Fibroblast of pulmonary artery (primary cell): ENCODE measurements at regions not wholly inside any gene's neighbourhood (a gene's known extent, or its start where the extent isn't known, plus 50 kb on each side); places are given as distances from the start of the nearest gene placed in this dataset.

Experiments
- DNase-seq: peaks from one replicate; pipeline ENCODE4 v3.0.0-alpha.2; 2010; ENCODE audit warnings: low read depth
- H3K4me3 ChIP-seq: replicated peaks from 2 replicates; pipeline ENCODE4 v1.5.1; 2011; ENCODE audit warnings: low read depth, mild to moderate bottlenecking, control low read depth, low read length, moderate library complexity
- TF ChIP-seq, protein P1 (sequence below): IDR thresholded peaks from 2 replicates; pipeline ENCODE4 v1.5.1; 2011; ENCODE audit warnings: mild to moderate bottlenecking, control low read depth, low read length, inconsistent platforms; ENCODE audit errors: missing control alignments

DNA sequence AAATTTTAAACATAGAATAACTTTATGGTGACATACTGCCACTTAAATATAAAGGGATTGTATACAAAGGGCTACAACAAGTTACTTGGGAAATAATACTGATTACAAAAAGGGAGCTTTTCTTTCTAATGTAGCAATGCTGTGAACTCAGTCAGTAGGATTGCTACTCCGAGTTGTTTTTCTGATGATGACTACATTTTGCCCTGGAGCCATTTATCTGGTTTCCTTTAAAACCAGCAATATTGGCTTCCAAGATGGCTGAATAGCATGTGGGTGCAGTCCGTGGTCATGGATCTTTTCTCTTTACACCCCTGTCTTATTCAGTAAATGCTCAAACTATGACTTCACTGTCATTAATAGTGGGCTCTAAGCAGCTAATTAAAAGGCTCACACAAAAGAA lies 92.6 kb upstream of the NEK7 start:
- H3K4me3 ChIP-seq: no peak overlapping the region
- TF ChIP-seq, protein P1, sequence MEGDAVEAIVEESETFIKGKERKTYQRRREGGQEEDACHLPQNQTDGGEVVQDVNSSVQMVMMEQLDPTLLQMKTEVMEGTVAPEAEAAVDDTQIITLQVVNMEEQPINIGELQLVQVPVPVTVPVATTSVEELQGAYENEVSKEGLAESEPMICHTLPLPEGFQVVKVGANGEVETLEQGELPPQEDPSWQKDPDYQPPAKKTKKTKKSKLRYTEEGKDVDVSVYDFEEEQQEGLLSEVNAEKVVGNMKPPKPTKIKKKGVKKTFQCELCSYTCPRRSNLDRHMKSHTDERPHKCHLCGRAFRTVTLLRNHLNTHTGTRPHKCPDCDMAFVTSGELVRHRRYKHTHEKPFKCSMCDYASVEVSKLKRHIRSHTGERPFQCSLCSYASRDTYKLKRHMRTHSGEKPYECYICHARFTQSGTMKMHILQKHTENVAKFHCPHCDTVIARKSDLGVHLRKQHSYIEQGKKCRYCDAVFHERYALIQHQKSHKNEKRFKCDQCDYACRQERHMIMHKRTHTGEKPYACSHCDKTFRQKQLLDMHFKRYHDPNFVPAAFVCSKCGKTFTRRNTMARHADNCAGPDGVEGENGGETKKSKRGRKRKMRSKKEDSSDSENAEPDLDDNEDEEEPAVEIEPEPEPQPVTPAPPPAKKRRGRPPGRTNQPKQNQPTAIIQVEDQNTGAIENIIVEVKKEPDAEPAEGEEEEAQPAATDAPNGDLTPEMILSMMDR: no peak

DNA sequence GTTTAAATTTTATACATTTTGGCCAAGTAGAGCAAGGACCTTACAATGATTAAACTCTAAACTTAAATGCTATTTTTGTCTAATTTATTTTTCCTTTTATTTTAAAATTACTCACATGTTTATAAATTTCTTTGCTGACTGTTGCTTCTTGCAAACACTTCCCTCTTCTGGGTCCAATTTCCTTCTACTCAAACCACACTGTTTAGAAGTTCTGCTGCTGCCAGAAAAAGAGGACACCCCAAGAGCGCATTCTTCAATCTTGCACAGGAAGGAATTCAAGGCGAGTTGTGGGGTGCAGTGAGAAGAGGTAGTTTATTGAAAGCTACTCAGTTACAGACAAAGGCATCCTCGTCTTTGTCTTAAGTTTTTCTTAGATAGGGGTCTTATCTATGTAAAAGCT lies 88.5 kb upstream of the NEK7 start:
- H3K4me3 ChIP-seq: no peak overlapping the region
- TF ChIP-seq, protein P1: no peak
- DNase-seq: no peak

More for the DNA sequence above, 92.6 kb upstream of the NEK7 start:
- no peak for DNase-seq

DNA sequence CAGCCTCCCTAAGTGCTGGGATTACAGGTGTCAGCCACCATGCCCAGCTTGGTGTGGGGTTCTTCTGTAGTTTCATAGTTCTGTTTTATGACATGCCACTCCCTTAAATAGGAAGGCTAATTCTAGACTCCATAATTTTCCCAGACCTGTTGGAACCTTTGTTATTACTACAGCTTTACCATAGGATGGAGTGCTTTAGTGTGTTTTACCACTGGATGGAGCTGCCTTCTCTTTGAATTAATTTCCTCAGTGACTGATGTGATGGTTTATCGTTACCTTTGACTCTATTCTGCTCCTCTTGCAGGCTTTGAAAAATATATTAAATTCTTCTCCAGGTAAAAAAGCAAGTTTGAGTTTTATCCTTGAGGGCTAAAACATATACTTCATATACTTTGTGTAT lies 84.6 kb upstream of the NEK7 start:
- no peak overlapping the region for H3K4me3 ChIP-seq
- peak; percentile 42 for DNase-seq
- TF ChIP-seq, protein P1: peak; percentile 47

DNA sequence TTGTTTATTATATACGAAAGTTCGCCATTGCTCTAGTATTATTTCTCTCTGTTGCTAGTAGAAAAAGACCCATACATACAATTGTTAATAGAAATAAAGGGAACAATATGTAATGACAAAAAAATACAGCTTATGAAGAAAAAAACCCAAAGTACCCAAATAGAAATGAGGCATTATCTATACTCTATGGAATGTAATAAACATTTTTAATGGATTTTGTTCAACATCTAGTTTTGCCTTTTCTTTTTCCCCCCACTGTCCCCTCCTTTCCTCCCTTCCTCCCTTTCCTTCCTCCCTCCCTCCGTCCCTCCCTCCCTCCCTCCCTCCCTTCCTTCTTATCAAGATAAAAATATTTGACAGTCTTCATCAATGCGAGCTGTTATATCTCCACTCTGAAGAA lies 81.5 kb upstream of the NEK7 start:
- H3K4me3 ChIP-seq: no peak overlapping the region
- TF ChIP-seq, protein P1: no peak
- no peak for DNase-seq

DNA sequence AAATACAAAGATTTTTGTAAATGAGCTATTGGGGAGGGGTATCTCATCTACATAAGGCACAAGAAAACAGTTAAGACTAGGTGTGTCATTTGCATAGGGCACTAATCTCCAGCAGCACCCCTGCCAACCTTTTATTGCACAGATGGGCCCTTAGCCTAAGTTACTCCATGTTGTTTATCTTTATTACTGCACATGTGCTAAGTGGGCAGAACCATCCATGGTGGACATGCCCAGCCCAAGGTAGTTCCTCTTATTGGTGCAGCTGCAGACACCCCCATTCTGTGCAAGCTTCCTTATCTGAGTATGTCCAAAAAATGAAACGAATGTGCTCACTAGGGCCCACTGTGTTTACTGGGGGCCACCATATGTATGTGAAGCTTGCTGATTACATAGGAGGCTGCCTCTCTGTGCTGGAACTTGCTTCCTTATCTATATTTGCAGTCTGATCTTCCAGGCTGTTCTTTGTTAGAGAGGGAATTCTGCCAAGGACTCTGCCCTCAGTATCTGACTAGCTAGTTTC lies 77.3 kb upstream of the NEK7 start:
- TF ChIP-seq, protein P1: no peak
- DNase-seq: peak; percentile 6
- H3K4me3 ChIP-seq: no peak overlapping the region

DNA sequence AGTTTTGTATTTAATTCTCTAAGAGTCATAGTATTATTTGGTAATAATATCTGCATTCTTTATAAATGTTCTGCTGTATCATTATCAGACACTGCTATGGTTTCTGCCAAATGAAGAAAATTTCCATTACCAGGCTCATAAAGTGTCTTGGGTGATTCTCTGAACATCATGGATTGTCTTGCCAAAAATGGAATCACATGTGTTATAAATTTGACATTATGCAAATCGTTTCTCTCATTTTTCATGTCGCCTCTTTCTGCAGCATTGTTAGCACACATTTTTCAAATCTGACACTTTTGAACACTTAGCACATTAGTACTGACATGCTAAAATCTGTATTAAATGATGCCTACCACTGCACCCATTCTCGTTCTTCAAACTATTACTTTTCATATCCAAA lies 74.2 kb upstream of the NEK7 start:
- H3K4me3 ChIP-seq: no peak overlapping the region
- TF ChIP-seq, protein P1: no peak
- DNase-seq: no peak

DNA sequence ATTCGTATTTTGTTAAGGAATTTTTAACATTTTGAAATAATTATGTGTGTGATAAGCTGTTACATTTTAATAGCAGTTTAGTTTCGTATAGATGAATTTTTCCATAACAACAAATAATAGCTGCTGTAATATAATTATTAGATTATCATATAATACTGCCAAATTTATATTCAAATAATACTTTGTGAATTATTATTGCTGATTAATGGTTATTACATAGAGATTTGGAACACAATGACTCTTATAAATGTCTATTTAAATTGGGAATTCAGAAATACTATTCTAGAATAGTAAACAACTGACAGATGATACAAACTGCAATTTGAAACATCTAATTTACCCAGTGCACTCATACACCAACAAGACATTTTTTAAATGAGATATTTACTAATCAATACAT lies 73.2 kb upstream of the NEK7 start:
- TF ChIP-seq, protein P1: no peak
- no peak for DNase-seq

More for the DNA sequence above, 73.2 kb upstream of the NEK7 start:
- no peak overlapping the region for H3K4me3 ChIP-seq
